Adrenal gland (tissue), 5 donors: ENCODE measurements at regions not wholly inside any gene's neighbourhood (a gene's known extent, or its start where the extent isn't known, plus 50 kb on each side); places are given as distances from the start of the nearest gene placed in this dataset.

Experiments used
- CTCF ChIP-seq, 6 experiments: fragments of 450-650 bp in 4 of 6; fragments of 200-600 bp in 2 of 6; sonication (generic) in 1 of 6; IDR thresholded peaks; 1 replicate in 5 of 6; 2 replicates in 1 of 6; pipeline versions ENCODE4 v1.5.1 to v1.8.0; 2016 to 2021; ENCODE audit warnings: antibody characterized with exemption in 6 of 6, mild to moderate bottlenecking in 2 of 6, moderate library complexity in 1 of 6
- POLR2A ChIP-seq, 2 donors: fragments of 450-650 bp; IDR thresholded peaks; one replicate each; pipeline ENCODE4 v1.6.1; 2017; ENCODE audit warnings: antibody characterized with exemption in 2 of 2, mild to moderate bottlenecking in 2 of 2, moderate library complexity in 1 of 2
- donor health status: DM: no; HTN: no; CAD: no.

GRCh38 chr2:75982719-75983118, 272.0 kb upstream of the GCFC2 start:
- TF ChIP-seq CTCF (IDR thresholded peaks at IDR 0.05): no peak
- TF ChIP-seq POLR2A (IDR thresholded peaks at IDR 0.05): no peak
